GM19395 (cell line): ENCODE measurements at regions not wholly inside any gene's neighbourhood (a gene's known extent, or its start where the extent isn't known, plus 50 kb on each side); places are given as distances from the start of the nearest gene placed in this dataset.

Experiments
- ATAC-seq: cut with Tn5 transposase; IDR thresholded peaks from one replicate; pipeline ENCODE4 v1.9.1; 2021; ENCODE audit warnings: mild to moderate bottlenecking, moderate library complexity; ENCODE audit not compliant: unreplicated experiment

DNA sequence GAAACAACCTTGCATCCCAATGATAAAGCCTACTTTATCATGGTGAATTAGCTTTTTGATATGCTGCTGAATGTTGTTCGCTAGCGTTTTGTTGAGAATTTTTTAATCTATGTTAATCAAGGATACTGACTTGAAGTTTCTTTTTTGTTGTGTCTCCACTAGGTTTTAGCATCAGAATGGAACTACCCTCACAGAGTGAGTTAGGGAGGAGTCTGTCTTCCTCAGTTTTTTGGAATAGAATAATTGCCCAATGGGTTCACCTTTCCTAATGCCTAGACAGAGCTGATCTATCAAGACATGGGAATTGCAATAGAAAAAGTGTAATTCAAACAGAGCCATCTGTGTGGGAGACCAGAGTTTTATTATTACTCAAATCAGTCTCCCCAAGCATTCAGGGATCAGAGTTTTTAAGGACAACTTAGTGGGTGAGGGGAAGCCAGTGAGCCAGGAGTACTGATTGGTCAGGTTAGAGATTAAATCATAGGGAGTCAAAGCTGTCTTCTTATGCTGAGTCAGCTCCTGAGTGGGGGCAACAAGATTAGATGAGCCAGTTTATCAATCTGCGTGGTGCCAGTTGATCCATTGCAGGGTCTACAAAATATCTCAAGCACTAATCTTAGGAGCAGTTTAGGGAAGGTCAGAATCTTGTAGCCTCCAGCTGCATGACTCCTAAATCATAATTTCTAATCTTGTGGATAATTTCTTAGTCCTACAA is 237.4 kb upstream of the PPP2R3A start:
- no peak for ATAC-seq

DNA sequence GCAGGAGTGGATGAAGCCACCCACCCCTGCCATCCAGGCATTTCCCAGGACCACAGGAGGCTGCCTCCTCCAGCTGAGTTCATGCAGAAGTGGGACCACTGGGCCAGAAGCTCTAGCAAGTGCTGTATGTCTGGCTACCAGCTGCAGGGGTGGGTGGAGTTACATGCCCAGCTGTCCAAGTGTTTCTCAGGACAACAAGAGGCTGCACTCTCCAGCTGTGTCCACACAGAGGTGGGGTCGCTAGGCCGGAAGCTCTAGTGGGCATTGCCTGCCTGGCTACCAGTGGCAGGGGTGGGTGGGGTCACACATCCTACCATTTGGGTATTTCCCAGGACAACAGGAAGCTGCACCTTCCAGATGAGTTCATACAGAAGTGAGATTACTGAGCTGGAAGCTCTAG is 234.0 kb upstream of the PPP2R3A start:
- ATAC-seq: no peak

DNA sequence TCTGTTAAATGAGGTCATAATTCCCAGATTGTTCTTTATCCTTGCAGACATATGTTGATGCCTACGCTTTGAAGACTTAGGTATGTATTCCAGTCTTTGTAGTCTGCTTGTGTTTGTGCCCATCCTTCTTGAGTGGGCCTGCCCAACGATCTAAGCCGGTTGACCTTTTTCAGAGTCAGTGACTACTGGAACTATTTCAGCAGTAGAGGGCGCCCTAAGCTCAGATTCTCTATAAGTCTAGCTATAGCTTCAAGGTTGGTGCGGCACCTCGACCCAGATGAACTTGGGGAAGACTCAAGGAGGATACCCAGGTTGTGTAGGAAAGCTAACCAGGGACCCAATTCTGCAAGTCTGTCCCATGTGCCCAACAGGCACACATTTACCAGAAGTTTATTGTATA is 228.8 kb upstream of the PPP2R3A start:
- ATAC-seq: no peak

DNA sequence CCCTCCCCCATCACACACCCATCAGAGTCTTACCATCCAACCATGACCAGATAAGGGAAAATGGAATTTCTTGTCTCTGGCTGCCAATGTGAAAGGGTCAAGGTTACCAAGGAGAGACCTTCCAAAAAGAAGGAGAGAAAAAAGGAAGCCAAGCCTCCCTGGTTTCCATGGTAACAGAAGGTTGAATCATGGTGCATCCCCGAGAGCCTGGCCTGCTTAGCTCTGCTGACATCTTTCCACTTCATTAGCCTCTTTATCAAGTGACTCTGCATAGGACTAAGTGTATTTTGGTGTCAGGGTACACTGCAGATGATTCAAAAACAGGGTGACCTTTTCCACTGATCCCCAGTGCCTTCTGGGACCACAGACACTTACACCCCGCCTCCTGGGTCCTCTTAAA is 225.7 kb upstream of the PPP2R3A start:
- no peak for ATAC-seq

DNA sequence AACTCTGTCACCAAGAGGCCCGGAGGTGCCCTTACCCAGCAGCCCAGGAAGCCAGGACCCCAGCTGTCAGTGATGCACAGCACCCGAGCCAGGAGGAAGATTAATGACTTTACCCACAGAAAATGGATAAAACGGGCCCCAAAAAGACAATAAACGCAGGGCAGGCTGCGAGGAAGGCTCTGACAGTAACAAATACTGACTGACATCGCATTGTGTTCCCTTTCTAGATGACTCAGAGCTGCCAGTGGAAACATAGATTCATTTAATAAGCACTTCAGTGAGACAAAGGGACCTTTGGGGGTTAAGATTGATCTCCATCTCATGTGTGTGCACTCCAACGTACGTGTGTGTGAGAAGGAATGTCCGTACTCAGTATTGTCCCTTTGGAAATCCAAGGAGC is 225.3 kb upstream of the PPP2R3A start:
- no peak for ATAC-seq

DNA sequence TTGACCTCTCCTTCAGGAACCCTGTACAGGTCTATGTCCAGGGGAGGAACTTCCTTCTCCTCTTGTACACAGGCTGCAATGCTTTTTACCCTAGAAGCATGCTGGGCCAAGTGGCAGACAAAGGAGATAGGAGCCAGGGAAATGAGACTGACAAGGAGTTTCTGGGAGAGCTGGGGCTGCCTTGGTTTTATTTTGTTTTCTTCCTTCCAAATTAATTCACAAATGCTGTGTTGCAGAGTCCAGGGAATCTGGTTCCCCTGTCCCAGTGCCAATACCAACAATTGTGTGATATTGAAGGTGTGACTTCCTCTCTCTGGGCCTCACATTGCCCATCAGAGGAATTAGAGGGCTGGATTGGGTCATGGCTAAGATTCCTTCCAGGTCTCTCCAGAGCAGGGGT is 224.8 kb upstream of the PPP2R3A start:
- ATAC-seq: no peak

DNA sequence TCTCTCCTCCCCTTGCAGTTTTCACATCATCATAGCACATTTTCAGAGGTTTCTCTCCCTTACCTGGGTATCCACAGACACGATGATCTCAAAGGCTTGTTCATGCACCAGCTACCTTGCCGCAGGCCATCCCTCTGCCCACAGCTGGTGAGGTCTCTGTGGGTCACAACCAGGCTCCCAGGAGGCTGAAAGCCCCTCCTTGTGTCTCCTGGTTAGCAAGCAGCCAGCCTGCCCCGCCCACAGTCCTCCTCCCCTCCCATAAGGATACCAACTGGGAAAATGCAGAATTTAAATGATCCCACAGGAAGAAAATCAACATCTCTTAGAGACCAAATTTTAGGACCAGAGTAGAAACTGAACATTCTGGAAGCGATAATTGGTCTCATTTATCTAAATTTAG is 213.5 kb upstream of the PPP2R3A start:
- ATAC-seq: no peak

DNA sequence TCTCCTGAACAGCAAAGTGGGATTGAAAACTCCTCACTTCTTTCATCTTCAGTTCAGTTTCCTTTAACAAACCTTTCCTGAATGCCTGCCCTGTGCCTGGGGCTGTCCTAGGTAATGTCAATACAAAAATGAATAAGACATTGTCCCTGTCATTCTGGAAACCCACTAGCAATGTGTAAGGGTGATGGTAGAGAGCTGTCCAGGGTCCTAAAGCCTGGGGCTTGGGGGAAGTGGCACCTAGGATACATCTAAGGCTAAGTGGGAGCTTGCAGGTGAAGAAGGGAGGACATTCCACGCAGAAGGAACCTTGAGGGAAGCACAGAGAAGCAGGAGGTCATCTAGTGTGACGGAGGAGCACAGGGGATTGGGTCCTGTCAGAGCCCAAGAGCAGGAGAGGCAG is 212.7 kb upstream of the PPP2R3A start:
- no peak for ATAC-seq

DNA sequence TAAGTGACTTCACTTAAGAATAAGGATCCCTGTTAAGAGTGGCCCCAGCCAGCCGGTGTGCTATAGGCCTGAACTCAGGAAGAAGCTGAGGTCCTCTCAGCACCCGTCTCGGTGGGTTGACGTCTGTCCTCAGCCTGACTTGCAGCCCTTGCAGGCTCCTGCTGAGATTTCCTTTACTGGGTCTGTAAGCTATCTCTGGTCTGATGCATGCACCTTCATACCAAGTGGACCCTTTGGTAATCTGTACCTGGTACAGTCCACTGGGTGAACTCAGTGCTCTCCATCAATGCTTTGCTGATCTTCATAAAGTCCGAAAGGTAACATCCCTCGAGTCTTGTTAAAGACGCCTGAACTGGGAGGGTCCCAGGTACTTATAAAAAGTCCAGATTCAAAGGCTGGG is 212.0 kb upstream of the PPP2R3A start:
- no peak for ATAC-seq

DNA sequence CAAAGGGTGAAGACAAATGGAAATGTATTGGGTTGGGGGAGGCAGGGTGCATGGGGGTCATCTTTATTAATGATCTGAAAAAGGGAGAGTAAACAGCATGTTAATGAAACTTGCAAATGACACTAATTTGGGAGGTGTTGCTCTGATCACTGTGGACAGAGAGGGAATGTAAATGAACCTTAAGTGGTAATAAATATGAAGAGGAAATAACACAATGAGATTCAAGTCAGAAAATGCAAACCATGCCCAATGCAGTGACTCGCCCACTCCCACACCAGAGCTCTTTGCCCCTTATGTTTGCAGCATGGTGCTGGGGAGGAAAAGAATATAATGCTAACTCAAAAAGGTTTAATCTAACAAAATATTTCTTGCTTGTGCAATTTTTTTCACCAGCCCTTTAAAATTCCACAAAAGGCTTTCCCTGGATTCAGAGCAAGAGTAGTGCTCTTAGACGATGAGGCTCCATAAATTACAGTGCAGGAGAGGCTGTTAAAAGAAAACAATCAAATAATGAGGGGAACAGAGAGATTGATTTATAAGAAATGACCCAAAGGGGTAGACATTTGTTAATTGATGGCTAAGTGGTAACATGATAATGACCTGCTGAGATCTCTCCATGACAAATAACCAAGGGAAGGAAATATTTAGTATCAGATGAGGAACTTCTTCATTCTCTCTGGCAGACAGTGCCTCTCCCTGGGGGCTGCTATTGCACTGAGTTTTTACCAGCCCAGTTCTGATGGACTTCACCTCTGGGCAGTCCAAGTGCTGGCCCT is 210.0 kb upstream of the PPP2R3A start:
- no peak for ATAC-seq

DNA sequence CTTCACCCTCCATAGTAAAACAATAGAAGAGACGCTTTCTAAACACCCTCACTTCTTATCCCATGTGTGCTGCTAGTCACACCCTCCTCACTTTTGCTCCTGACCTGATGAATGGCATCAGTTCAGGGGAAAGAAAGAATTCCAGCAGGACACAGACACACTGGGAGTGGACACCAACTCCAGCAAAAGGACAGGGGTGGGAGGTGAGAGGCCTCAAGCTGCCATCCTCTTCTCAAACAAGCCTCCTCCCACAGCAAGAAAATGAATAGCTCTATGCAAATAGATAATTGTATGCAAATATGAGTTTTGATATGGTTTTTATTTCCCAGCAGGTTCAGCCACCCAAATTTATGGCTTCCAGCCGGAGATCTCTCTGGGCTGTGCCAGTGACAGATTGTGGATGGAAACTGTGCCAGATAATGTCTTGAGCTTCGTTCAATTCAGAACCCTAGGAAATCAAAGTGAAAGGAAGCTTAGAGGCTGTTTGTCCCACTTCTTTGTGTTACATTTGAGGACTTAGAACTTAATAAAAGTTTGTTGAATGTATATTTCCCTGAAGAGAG is 209.3 kb upstream of the PPP2R3A start:
- ATAC-seq: no peak

DNA sequence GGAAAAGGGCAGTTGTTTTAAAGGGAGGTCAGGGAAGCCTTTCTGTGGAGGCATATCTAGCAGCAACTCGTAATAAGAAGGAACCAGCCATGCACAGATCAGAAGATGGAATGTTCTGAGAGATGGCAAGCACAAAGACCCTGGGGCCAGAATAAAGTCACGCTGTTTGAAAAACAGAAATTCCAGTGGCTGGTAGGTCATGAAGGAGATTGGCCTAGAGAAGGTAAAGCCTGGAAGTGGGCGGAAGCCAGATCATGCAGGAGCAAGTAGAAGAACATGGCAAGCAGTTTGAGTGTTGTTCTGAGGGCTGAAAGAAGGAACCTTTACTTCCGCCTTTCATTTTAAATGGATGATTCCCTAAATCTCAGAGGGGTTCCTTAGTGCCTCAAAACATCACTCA is 208.1 kb upstream of the PPP2R3A start:
- no peak for ATAC-seq

DNA sequence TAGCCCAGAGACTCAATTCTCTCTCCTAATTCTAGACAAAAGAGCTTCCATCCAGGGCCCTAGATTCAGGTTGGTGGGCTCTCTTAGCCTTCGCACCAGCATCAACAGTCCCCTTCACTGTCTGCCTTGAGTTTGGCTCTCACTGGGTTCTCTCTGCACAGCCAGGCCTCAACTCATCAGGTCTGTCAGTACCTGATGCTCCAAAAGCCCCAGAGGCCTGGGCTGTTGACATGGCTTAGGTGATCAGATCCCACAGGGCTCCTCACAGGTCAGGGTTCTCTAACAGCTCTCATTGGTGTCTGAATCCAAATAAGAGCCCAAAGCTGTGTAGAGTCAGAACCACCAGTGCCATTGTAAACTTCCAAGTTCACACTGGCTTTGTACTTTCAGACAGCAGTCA is 206.6 kb upstream of the PPP2R3A start:
- ATAC-seq: no peak

DNA sequence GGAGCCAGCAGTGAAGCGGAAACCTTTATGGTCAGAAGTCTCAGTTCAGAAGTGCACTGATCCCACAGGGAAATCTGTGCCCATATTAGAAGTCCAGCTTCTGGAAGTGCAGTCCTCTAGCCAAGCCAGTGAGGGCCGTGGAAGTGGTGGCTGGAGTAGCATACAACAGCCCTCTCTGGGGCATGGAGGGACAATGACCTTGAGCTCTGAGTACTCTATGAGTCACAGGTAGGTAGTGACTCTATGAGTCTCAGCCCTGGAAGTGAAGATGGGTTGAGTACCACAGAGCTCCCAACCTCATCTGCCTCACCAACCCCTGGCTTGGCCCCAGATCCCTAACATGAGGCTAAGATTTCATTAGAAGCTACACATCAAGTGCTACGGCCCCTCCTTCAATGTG is 205.9 kb upstream of the PPP2R3A start:
- no peak for ATAC-seq

DNA sequence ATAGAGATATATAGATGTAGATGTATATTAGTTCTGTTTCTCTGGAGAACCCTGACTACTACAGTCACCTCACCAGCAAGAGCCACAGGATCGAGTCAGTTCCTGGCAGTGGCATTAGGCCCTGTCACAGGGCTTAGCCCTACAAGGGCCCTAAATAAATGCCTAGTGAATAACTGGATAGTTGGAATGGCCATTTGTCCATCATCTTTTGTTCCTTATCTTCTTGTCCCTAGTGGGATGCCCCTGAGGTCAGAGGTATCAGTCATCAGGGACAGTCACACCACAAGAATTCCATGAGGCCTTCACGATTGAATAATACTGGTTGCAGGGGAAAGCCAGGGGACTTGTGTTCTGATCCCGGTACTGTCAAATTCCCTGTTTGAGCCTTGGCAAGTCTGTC is 204.9 kb upstream of the PPP2R3A start:
- ATAC-seq: no peak

DNA sequence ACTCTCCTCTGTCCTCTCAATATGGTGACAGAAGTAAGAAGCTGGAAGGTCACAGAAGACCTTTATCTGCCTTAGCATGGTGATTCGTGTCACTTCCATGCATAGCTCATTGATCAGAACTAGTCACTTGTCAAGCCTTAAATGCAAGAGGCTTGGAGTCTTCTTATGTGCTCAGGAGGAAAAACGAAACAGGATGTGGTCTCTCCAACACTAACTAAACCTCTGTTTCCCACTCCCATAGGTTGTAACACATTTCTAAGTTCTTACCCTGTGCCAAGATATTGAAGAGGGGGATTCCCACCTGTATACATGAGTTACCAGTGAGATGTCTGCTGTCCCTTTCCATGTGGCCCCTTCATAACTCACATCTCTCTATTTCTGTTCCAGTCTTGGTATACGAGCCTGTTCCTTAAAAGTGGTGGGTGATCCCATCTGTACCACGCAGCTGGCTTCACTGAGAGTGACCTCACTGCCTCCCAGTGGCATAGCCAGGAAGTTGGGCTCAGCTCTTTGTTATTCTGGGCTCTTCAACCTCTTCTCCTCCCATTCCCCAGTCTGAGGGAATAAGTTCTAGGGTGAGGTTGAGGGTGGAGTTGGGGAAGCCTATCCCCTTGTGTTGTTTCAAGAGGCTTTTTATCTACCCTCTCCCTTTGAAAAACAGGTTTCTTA is 203.2 kb upstream of the PPP2R3A start:
- no peak for ATAC-seq

DNA sequence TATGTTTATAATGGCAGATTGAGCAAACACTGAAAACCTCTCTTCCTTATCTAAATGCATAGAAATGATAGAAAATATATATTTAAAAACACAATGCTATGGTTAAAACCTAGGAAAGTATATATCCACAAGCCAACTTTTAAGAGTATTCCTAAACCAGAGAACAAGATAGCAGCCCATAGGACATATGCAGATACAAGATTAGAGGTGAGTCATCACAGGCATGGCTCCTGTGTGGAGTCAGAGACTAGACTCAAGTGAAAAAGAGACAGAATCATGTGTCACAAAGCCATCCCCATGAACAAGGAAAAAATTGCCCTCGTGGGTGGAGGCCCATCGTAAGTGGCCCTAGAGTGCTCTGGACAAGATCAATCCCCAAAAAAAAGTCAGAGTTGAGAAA is 199.4 kb upstream of the PPP2R3A start:
- ATAC-seq: no peak

DNA sequence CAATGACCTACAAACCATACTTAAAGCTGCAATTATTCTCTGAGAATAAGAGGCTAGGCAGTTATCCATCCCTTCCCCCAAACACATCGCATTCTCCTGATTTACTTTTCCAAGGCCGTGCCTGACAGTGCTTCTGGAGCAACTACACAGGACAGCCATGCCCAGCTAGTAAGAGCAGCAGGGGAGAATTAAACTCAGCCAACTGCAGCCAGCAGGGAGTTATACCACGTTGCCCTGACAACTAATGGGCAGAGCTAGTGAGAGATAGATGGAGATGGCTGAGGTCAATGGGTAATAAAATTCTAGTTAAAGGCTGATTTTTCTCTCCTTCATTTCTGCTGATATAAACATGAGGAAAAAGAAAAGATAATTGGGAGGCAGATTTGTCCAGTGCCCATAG is 193.8 kb upstream of the PPP2R3A start:
- no peak for ATAC-seq

DNA sequence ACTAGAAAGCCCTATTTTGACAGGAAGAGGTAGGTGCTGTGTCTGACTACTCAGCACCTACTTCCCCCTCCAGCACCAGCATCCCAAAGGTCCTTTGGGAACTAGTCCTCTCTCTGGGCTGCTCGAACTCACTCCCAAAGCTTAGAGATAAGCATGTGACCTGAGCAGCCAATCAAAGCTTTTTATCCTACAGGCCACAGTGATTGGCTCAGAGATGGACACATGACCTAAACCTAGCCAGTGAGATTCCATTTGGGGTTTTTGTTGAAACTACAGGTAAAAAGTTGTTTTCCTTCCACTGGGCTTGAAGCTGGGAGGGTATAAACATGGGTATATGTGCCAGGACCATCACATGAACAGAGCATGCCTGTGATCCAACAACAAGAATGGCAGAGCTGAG is 186.5 kb upstream of the PPP2R3A start:
- ATAC-seq: no peak

DNA sequence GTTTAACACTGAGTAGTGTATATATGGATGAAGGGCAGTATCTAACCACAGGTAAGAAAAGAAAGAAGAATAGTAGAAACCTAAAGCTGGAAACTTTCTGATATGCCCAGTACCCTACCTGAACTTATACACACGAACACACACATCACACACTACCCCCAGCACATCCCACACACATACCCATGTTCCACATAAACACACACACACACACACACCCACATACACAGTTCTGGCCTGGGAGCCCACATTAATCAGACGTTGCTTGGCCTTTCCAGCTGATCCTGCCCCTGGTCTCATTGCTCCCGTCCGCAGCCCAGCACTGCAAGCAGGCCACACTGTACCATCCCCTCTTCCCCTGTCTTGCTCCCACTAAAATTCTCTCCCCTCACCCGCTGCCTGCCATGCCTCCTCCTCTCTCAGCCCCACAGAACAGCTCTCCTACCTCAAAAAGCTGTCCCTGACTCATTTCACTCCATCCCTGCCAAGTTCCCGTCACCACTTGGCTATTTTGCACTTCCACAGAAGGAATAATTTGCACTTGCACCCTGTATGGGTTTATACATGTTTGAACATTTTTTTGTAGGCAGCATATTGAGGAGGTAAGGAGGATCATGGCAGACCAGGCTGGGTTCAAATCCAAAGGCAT is 185.8 kb upstream of the PPP2R3A start:
- ATAC-seq: no peak
